NT2/D1 (cell line): ENCODE measurements at regions not wholly inside any gene's neighbourhood (a gene's known extent, or its start where the extent isn't known, plus 50 kb on each side); places are given as distances from the start of the nearest gene placed in this dataset.

ENCODE experiments used
- SUZ12 ChIP-seq: IDR thresholded peaks from 2 replicates; pipeline ENCODE4 v1.6.1; 2011; ENCODE audit not compliant: insufficient read length, insufficient read depth; ENCODE audit errors: extremely low read depth
- YY1 ChIP-seq: IDR thresholded peaks from 2 replicates; pipeline ENCODE4 v1.6.1; 2011; ENCODE audit not compliant: insufficient read length, insufficient read depth
- ZNF274 ChIP-seq: IDR thresholded peaks from 2 replicates; pipeline ENCODE4 v1.6.1; 2011; ENCODE audit warnings: mild to moderate bottlenecking, low read depth, low read length

GRCh38 chr2:52194342-52194741 is 1162.4 kb upstream of the NRXN1 start:
- TF ChIP-seq ZNF274 (no peak), YY1 (no peak), SUZ12 (no peak)
